Epidermal melanocyte (primary cell): ENCODE measurements at regions not wholly inside any gene's neighbourhood (a gene's known extent, or its start where the extent isn't known, plus 50 kb on each side); places are given as distances from the start of the nearest gene placed in this dataset.
"Not testable (repeated sequence)": the region's sequence is repeated elsewhere in the genome, so short reads cannot be mapped to it uniquely, and the experiment has no call there.

Source experiments
- DNase-seq: peaks from one replicate; pipeline ENCODE4 v3.0.0; 2011; ENCODE audit warnings: low spot score; ENCODE audit not compliant: insufficient read length

DNA sequence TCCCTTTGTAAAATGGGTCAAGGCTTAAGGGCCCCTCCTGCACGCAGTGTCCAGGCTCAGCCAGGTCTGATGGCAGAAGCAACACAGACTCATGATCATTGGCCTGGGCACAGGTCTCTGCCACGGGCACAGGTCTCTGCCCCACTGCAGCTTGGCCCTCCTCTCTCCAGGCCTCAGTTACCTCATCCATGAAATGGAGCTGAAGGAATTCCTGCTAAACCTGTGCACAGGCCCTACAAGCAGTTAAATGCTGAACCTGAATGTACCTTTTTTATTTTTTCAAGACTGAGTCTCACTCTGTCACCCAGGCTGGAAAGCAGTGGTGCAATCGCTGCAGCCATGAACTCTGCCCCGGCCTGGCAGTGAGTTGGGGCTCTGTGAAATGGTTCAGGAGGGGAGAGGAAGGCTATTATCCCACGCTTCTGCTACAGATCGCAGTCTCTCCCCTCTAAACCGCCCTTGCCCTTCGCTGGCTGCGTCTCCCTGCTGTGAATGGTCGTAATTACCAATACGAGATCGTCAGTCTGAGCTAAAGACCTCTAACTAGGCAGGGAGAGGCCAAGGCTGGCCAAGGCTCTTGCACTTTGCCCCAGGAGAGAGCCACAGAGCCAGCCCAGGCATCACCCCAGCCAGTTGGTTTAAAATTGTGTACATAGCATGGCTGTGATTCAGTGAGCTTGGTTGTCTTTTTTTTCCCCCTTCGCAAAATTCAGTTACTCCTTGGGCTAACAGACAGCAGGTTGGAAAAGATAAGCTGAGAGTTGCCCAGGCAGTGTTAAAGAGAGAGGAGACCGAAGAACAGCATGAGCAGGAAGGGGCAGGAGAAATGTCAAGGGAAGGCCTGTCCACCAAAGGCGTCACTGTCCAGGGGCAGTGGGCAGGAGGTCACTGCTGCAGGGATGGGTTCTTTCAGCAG, 93.0 kb upstream of the KCTD7 start:
- no peak for DNase-seq

DNA sequence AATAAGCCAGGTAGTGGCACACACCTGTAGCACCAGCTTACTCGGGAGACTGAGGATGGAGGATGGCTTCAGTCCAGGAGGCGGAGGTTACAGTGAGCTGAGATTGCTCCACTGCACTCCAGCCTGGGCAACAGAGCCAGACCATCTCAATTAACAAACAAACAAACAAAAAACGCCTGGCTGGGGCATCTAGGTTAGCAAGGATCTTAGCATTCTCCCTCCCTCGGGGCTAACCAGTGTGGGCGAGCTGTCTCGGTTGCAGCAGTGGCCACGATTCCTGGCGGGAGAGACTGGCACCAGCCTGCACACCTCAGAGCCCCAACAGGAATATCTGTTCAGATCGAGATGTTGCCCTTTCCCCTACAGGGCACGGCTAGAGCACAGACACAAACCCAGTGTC, 91.3 kb upstream of the KCTD7 start:
- no peak for DNase-seq

DNA sequence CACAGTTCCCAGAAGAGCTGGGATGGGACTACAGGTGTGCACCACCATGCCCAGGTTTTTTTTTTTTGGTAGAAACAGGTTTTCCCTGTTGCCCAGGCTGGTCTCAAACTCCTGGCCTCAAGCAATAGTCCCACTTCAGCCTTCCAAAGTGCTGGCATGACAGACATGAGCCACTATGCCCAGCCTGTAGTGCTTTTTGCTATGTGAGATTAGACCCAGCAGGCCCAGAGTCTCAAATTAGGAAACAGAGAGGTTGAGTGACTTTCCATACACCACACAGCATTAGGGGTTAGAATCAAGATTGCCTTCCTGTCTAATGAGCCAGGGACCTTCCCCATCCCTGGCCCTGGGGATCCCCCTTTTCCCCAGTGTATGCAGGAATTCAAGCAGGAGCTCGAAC, 90.8 kb upstream of the KCTD7 start:
- DNase-seq: no peak

DNA sequence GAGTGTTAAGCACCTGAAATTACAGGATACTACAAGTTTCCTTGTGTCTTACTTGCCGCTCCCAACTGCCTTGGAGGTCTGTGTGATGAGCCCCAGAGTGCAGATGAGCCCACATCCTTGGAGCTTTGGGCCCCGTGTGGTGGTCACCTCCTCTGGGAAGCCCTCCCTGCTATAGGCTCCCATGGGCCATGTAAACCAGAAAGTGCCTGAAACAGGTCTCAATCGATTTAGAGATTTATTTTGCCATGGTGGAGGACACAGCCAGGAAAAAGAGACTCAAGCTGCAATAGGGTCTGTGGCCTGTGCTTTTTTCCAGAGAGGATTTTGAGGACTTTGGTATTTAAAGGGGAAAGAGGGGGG, 89.4 kb upstream of the KCTD7 start:
- no peak for DNase-seq

DNA sequence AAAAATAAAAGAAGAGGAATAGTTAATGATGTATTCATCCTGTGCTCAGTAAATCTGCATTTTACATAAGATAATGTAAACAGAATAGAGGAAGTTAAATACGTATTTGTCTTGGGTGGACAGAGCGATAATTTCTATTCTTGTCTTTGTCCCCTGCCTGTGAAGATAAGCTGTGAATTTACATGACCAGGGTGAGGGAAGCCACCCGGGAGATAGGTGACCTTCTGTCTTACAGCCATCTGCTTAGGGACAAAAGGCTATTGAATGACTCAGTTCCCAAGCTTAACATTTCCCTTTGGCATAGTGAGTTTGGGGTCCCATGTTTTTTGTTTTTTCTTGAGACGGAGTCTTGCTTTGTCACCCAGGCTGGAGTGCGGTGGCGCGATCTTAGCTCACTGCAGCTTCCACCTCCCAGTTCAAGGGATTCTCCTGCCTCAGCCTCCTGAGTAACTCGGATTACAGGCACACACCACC, 88.7 kb upstream of the KCTD7 start:
- no peak for DNase-seq

DNA sequence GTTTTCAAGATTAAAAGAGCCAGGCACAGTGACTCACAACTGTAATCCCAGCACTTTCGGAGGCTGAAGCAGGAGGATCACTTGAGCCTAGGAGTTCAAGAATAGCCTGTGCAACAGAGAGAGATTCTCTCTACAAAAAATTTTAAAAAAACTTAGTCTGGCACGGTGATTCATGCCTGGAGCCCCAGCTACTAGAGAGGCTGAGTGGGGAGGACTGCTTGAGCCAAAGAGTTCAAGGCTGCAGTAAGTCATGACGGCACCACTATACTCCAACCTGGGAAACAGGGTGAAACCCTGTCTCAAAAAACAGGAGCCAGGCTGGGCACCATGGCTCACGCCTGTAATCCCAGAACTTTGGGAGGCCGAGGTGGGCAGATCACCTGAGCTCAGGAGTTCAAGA, 86.6 kb upstream of the KCTD7 start:
- no peak for DNase-seq

DNA sequence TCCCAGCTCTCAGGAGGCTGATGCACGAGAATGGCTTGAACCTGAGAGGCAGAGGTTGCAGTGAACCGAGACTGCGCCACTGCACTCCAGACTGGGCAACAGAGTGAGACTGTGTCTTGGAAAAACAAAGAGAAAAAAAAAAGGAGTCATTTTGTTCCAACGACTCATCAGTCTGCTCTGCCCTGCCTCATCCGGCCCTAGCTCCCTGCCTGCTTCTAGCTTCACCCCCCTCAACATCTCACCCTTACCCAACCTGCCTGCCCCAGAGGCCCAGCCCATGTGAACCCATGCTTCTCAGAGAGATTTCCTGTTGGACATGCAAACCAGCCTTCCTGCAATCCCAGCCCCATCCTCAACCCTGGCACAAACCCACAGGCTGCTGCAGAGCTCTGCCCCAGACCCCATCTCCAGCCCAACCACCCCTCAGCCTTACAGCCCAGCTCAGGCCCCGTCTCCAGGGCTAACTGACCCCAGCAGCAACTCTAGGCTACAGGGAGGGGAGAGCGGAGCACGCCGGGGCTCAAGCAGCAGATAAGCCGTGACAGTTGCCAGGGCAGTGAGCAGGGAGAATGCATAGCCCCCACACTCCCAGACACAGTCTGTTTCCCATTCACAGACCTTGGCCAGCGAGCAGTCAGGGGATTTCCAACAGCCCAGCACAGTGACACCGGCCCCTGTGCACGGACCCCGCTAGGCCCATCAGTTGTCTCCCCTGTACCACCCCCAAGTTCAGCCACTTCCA, 86.0 kb upstream of the KCTD7 start:
- no peak for DNase-seq

DNA sequence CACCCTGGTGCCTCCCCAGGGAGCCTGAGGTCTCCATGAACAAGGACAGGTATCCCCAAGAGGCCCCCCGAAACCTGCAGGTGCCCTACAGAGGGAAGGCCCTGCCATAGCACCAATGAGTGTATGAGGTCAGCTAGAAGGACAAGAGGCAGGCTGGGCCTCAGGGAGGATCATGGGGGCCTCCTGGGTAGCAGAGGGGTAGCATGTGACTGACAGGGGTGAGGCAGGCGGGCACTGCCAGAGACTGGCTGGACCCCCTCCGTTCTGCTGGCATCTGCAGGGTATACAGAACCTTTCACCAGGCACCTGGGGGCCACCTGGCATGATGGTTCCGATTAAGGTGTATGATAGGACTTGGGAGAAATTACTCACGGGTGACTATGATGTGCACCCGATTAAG, 79.2 kb upstream of the KCTD7 start:
- no peak for DNase-seq

DNA sequence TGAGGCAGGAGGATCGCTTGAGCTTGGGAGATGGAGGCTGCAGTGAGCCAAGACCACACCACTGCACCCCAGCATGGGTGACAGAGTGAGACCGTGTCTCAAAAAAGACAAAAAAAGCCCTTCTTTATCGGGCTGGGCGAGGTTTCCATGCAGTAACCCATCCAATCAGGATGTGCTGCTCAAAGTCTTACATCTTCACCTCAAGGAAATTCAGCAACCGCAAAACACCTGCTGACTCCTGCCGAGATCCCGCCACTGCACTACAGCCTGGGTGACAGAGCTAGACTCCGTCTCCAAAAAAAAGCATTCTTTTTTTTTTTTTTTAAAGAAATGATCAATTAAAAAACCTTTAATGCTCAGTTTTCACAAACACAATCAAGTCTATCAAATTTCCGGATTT, 75.7 kb upstream of the KCTD7 start:
- no peak for DNase-seq

DNA sequence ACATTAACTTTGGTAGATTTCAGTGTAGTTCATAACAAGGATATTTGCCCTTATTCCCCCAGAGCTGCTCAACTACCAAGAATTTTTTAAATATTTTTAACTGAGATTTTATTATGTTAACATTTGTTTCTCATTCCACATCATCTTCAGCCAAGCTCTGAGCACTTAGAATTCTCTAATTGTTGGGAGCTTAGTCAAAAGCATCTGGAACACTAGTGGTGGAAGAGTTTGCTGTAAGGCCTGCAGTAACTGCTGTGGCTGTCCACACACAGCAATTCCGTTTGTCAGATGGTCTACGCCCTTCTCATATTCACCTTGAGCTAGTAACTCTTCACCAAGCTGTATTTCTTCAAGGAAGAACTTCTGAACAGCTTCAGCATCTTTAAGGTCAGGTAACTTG, 75.0 kb upstream of the KCTD7 start:
- DNase-seq: peak; percentile 31

DNA sequence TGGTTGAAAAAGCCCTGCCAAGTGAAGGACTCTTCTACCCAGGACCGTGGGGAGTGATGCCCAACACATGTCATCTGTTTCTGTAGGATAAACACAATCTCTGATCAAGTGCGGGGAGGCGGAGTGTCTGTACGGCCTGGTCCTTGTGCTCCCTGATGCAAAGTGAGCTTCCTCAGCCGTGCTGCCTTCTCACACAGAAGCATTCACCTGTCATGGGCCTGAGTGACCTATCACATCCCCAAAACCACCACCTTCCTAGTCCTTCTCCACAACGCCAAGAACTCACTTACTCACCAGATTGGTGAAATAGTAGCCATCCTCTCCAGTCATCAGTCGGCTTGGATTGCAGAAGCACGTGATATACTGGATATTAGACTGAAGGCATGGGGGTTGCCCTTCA, 74.4 kb upstream of the KCTD7 start:
- not testable (repeated sequence) for DNase-seq

DNA sequence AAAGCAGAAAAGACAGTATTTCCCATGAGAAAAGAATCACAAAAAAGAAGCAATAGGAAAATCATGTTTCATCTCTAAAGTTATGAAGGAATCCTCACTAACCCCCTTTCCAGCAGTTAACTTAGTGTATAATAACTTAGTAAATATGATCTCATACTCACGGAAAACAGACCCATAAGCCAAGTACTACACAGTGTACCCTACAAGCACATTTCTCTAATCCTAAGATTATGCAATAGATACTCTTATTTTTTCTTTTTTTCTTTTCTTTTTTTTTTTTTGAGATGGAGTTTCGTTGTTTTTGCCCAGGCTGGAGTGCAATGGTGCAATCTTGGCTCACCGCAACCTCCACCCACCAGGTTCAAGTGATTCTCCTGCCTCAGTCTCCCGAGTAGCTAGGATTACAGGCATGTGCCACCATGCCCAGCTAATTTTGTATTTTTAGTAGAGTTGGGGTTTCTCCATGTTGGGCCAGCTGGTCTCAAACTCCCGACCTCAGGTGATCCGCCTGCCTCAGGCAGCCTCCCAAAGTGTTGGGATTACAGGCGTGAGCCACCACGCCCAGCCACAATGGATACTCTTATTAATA, 73.7 kb upstream of the KCTD7 start:
- not testable (repeated sequence) for DNase-seq

DNA sequence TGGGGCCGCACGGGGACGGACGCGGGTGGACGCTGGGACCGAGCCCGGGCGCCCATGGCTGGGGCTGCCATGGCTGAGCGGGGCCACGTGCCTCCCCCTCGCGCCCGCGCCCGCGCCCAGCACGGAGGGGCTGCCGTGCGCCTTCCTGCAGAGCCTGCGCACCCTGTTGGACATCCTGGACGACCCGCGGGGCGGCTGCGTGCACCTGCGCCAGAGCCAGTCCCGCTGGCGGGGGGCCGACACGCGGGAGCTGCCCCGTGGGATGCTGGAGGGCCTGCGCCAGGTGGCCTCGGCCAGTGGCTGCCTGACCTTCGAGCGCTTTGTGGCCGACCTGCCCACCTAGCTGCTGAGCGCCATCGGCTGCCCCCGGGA, 72.5 kb upstream of the KCTD7 start:
- DNase-seq: no peak

DNA sequence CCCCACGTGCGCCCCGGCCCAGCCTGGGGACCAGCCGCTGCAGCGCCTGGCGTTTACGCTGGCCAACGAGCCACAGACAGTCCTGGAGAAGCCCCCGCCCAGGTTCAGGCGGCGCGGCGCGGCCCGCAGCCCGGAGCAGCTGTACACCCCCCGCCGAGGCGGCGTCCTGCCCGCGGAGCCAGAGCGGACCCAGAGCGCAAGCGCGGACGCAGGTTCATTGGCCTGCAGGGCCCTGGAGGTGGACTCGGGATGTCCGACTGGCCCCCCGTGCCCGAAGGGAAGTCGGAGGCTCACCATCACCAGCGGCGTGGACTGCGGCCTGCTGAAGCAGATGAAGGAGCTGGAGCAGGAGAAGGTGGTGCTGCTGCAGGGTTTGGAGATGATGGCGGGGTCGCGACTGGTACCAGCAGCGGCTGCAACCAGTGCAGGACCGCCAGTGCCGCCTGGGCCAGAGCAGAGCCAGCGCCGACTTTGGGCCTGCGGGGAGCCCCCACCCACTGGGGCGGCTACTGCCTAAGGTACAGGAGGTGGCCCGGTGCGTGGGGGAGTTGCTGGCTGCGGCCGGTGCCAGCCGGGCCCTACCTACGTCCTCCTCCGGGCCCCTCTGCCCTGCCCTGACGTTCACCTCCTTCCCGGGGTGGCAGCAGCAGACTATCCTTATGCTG, 72.0 kb upstream of the KCTD7 start:
- no peak for DNase-seq

DNA sequence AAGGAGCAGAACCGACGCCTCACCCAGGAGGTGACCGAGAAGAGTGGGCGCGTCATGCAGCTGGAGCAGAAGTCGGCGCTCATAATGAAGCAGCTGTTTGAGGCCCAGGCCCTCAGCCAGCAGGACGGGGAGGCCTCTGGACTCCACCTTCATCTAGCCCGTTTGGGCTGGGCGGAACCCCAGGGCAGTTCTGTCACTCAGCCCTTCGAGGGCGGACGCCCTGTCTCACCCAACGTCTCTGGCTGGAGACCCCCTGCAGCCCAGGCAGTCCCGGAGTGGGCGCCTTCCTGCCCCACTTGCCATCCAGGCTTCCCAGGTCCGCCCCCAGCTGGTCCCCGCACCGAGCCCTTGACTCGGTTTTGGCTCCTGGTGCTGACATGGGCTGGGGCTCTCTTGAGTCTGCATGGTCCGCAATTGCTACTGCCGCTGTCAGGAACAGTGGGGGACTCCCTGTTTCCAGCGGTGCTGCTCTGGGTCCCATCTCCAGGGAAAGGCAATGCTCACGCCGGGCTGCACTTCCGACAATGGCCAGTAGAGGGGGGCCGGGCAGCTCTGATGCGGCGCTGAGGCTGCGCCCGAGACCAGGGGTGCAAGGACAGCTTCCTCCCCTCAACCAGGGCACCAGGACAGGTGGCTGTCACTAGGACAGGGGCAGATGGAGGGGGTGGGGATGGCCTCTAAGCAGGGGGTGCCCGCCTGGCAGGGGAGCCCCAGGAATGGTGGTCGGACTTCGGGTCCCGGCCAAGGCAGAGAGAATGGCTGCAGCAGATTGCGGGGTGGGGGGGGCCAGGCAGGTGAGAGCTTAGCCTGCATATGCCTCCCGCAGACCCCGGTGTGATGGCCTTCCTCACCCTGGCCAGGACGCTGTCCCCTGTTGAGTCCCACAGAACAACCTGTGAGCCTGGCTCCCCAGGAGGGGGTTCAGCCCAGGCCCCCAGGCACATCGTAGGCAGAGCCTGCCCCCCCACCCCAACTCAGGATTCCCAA, 71.2 kb upstream of the KCTD7 start:
- DNase-seq: peak; percentile 71

DNA sequence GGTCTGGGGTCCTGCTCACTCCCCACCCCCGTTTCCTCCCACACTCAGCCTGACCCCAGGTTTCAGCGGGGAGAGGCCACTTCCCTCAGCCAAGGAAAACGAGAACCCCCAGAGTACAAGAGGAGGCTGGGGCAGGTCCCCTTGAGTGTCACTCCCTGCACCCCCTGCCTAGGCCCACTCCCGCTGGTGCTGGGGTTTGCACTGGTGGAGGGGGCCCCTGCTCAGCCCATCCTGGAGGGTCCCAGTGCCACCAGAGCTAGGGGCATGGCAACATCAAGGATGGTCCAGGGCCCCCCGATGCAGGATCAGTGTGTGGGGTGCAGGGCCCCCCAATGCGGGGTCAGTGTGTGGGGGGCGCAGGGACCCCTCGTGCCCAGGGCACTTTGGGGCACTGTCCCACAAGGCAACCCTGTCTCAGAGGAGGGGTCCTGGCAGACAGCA, 70.5 kb upstream of the KCTD7 start:
- DNase-seq: no peak

DNA sequence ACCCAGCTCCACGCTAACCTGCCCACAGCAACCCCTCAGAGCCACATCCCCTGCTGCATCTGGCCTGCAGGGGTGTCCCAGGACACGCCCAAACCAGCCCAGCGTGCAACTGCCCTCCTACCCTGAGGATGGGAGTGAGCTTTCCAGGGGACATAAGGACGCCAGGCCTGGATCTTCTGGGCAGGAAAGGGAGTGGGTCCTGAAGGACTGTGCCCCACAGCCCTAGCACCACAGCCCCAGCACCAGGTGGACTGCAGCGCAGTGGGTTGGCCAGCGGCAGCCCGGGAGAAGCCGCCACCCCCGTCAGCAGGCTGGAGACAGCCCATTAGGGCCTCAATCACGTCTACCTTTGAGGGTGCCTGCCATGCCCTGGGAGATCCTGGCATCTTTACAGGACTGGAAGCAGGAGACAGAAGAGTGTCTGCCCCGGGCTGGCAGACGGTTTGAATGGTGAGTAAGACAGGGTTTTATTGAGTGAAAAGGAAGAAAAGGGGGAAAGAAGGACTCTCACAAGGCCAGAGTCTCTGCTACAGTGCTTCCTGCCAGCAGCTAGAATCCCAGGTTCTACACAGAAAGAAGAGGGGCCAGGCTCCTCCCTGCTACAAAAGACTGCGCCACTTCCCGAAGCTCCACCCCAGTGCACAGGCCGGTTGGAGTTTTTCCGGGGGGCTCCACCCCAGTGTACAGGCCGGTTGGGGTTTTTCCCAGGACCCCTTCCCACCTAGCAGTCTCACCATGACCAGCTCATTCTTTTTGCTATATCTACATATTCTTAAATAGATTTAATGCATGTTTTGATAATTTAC, 69.8 kb upstream of the KCTD7 start:
- no peak for DNase-seq

DNA sequence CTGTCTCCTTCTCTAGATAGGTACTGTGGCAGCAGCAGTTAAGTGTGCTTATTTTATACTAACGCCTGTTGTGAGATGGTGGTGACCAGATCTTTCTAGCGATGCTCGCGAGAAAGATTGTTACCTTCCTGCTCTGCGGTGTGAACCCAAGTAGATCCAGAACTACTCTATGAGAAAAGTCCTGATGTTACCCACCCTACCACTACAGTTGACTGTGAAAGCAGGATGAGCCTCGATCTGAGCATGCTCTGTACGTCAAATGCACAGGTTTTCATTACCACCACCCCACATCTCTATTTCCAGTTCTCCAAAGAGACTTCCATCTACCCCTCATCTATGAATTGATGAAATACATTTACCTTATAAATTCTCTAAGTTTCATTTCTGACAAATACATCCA, 64.6 kb upstream of the KCTD7 start:
- no peak for DNase-seq

DNA sequence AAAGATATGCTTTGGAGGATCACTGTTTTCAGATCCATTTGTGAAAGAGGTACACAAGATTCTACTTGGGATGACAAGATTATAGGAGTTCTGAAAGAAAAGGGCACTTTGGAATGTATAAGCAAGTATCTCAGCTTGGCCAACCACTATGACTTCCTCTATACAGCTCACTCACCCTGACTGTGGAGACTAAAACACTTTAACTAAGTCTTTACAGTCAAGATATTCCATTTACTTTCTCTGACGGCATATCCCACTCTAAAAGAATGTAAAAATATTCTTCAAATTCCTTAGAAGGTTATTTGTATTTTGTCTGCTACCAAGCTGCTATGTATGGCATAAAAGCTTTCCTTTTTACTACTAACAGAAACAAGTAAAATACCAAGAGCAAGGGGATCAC, 58.5 kb upstream of the KCTD7 start:
- DNase-seq: not testable (repeated sequence)

DNA sequence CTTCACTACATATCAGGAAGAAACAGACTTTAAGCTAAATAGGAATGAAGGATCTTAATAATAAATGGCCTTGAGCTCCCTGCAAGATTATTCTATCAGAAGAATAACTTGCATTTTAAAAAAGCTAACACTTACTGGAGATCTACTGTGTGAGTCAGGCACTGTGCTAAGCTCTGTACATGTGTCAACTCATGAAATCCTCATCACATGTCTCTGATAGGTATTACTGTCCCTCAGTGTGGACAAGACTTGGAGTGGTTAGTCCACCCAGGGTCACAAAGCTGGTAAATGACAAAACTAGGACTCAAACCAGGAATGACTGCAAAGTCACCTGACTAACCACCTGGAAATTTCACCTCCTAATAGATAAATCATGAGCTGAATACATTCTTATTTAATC, 57.1 kb upstream of the KCTD7 start:
- DNase-seq: no peak
